GM12891 (cell line): ENCODE measurements at regions not wholly inside any gene's neighbourhood (a gene's known extent, or its start where the extent isn't known, plus 50 kb on each side); places are given as distances from the start of the nearest gene placed in this dataset.

ENCODE experiments used
- PAX5 ChIP-seq: IDR thresholded peaks from 2 replicates; pipeline ENCODE4 v1.6.1; 2011; ENCODE audit warnings: low read length, moderate library complexity, mild to moderate bottlenecking; ENCODE audit not compliant: insufficient read depth, severe bottlenecking
- POLR2A ChIP-seq: IDR thresholded peaks from 2 replicates; pipeline ENCODE4 v1.6.1; 2011; ENCODE audit warnings: low read depth, low read length, control low read depth
- POLR2AphosphoS5 ChIP-seq: IDR thresholded peaks from 2 replicates; pipeline ENCODE4 v1.6.1; 2011; ENCODE audit warnings: low read depth, low read length, control low read depth
- POU2F2 ChIP-seq: IDR thresholded peaks from 2 replicates; pipeline ENCODE4 v1.6.1; 2011; ENCODE audit warnings: low read depth, mild to moderate bottlenecking, control low read depth, low read length, moderate library complexity
- SPI1 ChIP-seq: IDR thresholded peaks from 2 replicates; pipeline ENCODE4 v1.6.1; 2011; ENCODE audit warnings: low read depth, low read length, control low read depth
- TAF1 ChIP-seq: IDR thresholded peaks from 2 replicates; pipeline ENCODE4 v1.6.1; 2011; ENCODE audit warnings: low read depth, low read length, control low read depth

DNA sequence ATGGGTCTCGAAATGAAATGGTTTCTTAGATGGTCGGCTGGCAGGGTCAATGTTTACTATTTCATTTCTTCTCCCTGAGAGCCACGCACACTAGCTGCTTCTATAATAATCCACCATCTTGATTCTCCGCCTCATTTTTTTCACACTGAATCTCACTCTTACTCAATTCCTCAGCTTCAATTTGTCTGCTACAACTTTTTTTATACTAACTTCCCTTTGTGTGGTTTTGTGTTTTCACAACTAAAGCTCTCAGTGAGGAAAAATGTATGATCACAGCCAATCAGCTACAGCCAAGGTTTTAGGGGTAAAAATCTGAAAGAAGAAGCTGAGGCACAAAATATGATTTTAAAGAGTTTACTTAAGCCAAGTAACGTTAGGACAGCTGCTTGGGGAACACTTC, 1309.4 kb downstream of the EPHA7 start:
- no peak for TF ChIP-seq POLR2AphosphoS5
- no peak for TF ChIP-seq POLR2A
- no peak for TF ChIP-seq PAX5
- no peak for TF ChIP-seq TAF1
- no peak for TF ChIP-seq SPI1
- TF ChIP-seq POU2F2: no peak
